ENCODE measurements at regions not wholly inside any gene's neighbourhood (a gene's known extent, or its start where the extent isn't known, plus 50 kb on each side); places are given as distances from the start of the nearest gene placed in this dataset.

DNA sequence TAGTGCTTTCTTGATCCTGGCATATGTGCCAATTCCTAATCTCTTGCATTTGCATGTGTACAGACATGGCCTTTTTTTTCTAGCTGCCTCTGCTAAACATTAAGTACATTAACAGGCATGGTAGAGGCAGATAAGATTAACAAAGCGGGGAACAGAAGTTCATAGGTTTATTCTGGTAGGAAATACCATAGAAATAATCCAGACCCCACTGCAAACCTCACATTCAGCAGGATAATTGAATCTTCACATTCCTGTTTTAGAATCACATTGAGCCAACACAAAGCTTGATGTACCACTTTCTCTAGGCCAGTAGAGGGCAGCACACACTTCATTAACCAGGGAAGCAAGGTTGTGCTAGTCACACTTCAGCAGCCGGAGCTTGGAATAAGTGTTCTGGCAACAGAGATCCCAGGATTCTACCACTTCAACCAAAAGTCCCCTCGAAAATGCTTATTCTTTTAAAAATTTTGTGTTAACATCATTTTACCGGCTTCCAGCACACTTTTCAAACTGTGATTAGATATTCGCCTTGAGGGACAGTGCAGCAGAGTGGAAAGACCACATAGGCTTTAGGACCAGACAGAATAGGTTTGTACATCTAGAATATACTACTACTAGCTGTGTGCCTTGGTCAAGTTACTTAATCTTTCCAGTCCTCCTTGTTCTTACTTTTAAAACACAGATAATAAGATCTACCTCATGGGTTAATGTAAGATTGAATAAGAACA lies 420.2 kb upstream of the CHST9 start:
- Histone ChIP-seq H3K27me3 (no peaks in the 10 kb centered on the region), H3K9me3 (no peaks in the 10 kb centered on the region), H3K27ac (no peak overlapping the region), H3K4me3 (no peak overlapping the region), H3K4me1 (no peaks in the 10 kb centered on the region), H3K36me3 (no peaks in the 10 kb centered on the region)
- ATAC-seq: no peak
- TF ChIP-seq, protein P1, sequence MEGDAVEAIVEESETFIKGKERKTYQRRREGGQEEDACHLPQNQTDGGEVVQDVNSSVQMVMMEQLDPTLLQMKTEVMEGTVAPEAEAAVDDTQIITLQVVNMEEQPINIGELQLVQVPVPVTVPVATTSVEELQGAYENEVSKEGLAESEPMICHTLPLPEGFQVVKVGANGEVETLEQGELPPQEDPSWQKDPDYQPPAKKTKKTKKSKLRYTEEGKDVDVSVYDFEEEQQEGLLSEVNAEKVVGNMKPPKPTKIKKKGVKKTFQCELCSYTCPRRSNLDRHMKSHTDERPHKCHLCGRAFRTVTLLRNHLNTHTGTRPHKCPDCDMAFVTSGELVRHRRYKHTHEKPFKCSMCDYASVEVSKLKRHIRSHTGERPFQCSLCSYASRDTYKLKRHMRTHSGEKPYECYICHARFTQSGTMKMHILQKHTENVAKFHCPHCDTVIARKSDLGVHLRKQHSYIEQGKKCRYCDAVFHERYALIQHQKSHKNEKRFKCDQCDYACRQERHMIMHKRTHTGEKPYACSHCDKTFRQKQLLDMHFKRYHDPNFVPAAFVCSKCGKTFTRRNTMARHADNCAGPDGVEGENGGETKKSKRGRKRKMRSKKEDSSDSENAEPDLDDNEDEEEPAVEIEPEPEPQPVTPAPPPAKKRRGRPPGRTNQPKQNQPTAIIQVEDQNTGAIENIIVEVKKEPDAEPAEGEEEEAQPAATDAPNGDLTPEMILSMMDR (IDR thresholded peaks at IDR 0.05): peak; percentile 52 to 77 (median 62)
- TF ChIP-seq POLR2A (IDR thresholded peaks at IDR 0.05): no peak
- no peak for TF ChIP-seq EP300 (IDR thresholded peaks at IDR 0.05)
- no peak for TF ChIP-seq POLR2AphosphoS5 (IDR thresholded peaks at IDR 0.05)
- 23 to 27% methylated on average over 5 of the region's 5 CpGs for WGBS, 2 donors (ENCODE audit: low coverage in 1 of 2)

DNA sequence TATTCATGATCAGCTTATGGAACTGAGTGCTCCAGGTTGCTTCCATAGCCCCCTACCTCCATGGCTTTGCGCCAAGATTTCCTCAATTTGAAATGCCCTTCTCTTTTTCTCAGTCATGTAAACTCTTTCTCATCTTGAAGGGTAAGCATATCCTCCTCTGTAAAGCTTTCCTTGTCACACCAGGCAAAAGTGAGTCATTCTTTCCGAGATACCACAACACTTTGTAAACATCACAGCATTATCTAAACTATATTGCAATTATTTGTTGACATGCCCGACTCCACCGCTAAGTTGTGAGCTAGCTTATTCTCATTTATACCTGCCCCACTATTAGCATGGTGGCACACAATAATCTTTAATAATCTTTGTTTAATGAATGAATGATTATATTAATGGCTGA lies 419.5 kb upstream of the CHST9 start:
- no peak overlapping the region for H3K27ac ChIP-seq
- H3K4me3 ChIP-seq: no peak overlapping the region
- TF ChIP-seq POLR2A (IDR thresholded peaks at IDR 0.05): no peak
- TF ChIP-seq, protein P1 (IDR thresholded peaks at IDR 0.05): no peak
- H3K4me1 ChIP-seq: no peaks in the 10 kb centered on the region
- WGBS, 2 donors (ENCODE audit: low coverage in 1 of 2): 51 to 63% methylated on average over 4 of the region's 4 CpGs
- H3K27me3 ChIP-seq: no peaks in the 10 kb centered on the region
- ATAC-seq: no peak
- H3K9me3 ChIP-seq: no peaks in the 10 kb centered on the region
- H3K36me3 ChIP-seq: no peaks in the 10 kb centered on the region

DNA sequence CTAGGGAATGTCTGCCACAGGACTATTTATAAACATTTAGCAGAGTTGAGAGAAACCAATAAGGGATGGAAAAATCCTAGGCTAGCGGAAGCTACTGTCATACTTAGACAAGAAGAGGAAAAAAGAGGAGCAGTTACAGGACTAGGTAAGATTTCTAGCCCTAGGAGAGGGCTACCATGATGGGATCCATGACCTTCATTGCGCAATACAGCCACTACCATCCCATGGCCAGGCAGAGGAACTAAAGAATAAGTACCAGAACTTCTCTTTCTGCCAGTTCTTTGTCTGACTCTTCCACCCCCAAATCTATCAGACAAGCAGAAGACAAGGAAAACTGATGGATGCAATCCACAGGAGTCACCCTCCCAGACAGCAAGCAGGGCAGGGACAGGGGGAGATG lies 417.0 kb upstream of the CHST9 start:
- no peaks in the 10 kb centered on the region for H3K4me1 ChIP-seq
- ATAC-seq: no peak
- WGBS, 2 donors (ENCODE audit: low coverage in 1 of 2): 100% methylated on average over 2 of the region's 2 CpGs
- H3K27me3 ChIP-seq: no peaks in the 10 kb centered on the region
- no peak overlapping the region for H3K27ac ChIP-seq
- no peak overlapping the region for H3K4me3 ChIP-seq
- no peaks in the 10 kb centered on the region for H3K36me3 ChIP-seq
- TF ChIP-seq EP300 (IDR thresholded peaks at IDR 0.05): no peak
- TF ChIP-seq, protein P1 (IDR thresholded peaks at IDR 0.05): no peak
- no peak for TF ChIP-seq POLR2AphosphoS5 (IDR thresholded peaks at IDR 0.05)
- TF ChIP-seq POLR2A (IDR thresholded peaks at IDR 0.05): no peak
- H3K9me3 ChIP-seq: no peaks in the 10 kb centered on the region

DNA sequence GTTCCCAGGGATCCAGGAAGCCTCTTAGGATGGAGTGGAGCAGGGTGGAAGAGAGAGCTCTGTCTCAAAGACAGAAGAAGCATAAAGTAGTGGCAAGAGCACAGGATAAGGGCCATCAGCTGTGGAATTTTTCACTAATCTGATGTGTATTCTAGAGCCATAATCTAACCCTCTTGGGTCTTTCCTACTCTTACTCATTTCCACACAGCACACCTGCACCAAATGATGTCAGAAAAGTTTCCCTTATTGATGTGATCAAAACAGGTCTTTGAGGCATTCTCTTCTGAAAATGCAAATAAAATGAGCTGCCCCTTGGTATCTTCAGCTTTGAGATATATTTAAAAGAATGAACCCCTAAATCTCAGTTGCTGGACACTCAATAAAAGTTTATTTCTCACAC lies 415.1 kb upstream of the CHST9 start:
- Histone ChIP-seq H3K9me3 (no peaks in the 10 kb centered on the region), H3K27me3 (no peaks in the 10 kb centered on the region), H3K27ac (no peak overlapping the region), H3K36me3 (no peaks in the 10 kb centered on the region), H3K4me1 (no peaks in the 10 kb centered on the region), H3K4me3 (no peak overlapping the region)
- no peak for TF ChIP-seq EP300 (IDR thresholded peaks at IDR 0.05)
- TF ChIP-seq POLR2AphosphoS5 (IDR thresholded peaks at IDR 0.05): no peak
- TF ChIP-seq POLR2A (IDR thresholded peaks at IDR 0.05): no peak
- ATAC-seq: no peak

DNA sequence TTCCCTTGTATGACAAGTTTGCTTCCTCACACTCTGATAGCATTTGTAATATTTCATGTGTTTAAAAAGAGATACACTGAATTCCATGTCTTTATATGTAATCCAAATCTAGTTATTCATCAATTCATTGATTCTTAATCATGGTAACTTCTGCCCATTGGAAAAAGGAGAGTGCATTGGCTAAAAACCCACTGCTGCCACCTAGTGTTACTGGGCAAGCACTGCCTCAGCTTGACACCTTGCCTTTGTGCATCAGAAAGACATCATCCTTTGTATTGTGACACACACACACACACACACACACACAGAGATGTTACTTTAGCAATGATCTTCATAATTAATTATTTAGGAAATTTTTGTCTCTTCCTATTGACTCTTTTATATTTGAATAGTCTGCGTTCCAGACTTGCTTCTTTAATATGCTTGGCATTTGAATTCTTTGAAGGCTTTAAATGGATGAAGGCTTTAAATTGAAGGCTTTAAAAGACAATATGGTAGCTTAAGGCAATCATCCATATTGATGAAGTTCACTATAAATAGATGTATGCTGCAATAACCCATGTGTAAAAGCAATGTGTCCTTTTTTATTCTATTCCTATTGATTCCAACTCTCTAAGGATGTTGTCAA lies 414.2 kb upstream of the CHST9 start:
- Histone ChIP-seq H3K9me3 (no peaks in the 10 kb centered on the region), H3K4me3 (no peak overlapping the region), H3K36me3 (no peaks in the 10 kb centered on the region), H3K27me3 (no peaks in the 10 kb centered on the region), H3K27ac (no peak overlapping the region), H3K4me1 (no peaks in the 10 kb centered on the region)
- WGBS, 2 donors (ENCODE audit: low coverage in 1 of 2): 67 to 75% methylated on average over 1 of the region's 1 CpG
- TF ChIP-seq, protein P1 (IDR thresholded peaks at IDR 0.05): peak; percentile 42 to 83 (median 68)
- no peak for TF ChIP-seq POLR2AphosphoS5 (IDR thresholded peaks at IDR 0.05)
- no peak for TF ChIP-seq POLR2A (IDR thresholded peaks at IDR 0.05)
- ATAC-seq: no peak
